NT2/D1 (cell line): ENCODE measurements at regions not wholly inside any gene's neighbourhood (a gene's known extent, or its start where the extent isn't known, plus 50 kb on each side); places are given as distances from the start of the nearest gene placed in this dataset.

Source experiments
- SUZ12 ChIP-seq: IDR thresholded peaks from 2 replicates; pipeline ENCODE4 v1.6.1; 2011; ENCODE audit not compliant: insufficient read length, insufficient read depth; ENCODE audit errors: extremely low read depth
- YY1 ChIP-seq: IDR thresholded peaks from 2 replicates; pipeline ENCODE4 v1.6.1; 2011; ENCODE audit not compliant: insufficient read length, insufficient read depth
- ZNF274 ChIP-seq: IDR thresholded peaks from 2 replicates; pipeline ENCODE4 v1.6.1; 2011; ENCODE audit warnings: mild to moderate bottlenecking, low read depth, low read length

DNA sequence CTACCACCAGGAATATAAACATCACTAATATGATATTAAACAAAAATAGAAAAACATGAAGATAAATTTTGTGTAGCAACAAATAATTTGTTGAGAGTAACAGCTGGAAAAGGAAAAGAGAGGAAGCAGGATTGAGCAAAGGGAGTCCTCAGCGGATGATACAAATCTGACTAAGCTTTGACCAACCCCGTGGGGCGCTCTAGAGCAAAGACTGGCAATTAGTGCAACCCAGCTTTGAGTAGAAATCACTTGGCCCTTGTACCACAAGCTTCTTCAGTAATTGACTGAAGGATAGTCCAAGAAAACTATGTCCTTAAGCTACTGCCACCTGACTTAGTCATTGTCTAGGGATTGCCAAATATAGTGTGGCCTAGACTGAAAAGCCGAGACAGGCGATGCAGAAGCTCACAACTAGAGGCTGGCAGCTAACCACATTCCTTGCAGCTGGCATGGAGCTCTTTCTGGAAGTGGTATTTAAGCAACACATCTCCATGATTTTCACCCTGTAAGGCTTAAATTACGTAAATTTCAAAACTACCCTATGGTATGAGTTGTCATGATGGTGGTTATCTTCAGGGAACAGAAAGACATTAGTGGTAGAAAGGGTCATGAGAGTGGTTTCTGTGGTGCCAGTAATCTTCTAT, 396.0 kb downstream of the PDGFC start:
- TF ChIP-seq ZNF274 (no peak), YY1 (no peak), SUZ12 (no peak)
